ENCODE measurements at regions not wholly inside any gene's neighbourhood (a gene's known extent, or its start where the extent isn't known, plus 50 kb on each side); places are given as distances from the start of the nearest gene placed in this dataset.

GRCh38 chrY:15402451-15402850 lies 878.1 kb downstream of the NLGN4Y start:
- no peak for DNase-seq (ENCODE audit: low read depth)

- no peak for DNase-seq (ENCODE audit: low read depth)
These were observed 880.2 kb downstream of the NLGN4Y start for GRCh38 chrY:15404551-15404950.

- no peak for DNase-seq (ENCODE audit: low read depth)
These were observed 890.8 kb downstream of the NLGN4Y start for GRCh38 chrY:15415165-15415564.

- no peak for DNase-seq (ENCODE audit: low read depth)
These were observed 894.3 kb downstream of the NLGN4Y start for GRCh38 chrY:15418613-15419012.

GRCh38 chrY:15424665-15425132 lies 900.4 kb downstream of the NLGN4Y start:
- DNase-seq (ENCODE audit: low read depth), result no peak

- DNase-seq (ENCODE audit: low read depth), result no peak
These were observed 915.8 kb downstream of the NLGN4Y start for GRCh38 chrY:15440021-15440695.

GRCh38 chrY:15440696-15441408 lies 916.5 kb downstream of the NLGN4Y start:
- no peak for DNase-seq (ENCODE audit: low read depth)

GRCh38 chrY:15441878-15442277 lies 917.5 kb downstream of the NLGN4Y start:
- DNase-seq (ENCODE audit: low read depth), result no peak

GRCh38 chrY:15445871-15446270 lies 921.5 kb downstream of the NLGN4Y start:
- no peak for DNase-seq (ENCODE audit: low read depth)

GRCh38 chrY:15446861-15447260 lies 922.5 kb downstream of the NLGN4Y start:
- no peak for DNase-seq (ENCODE audit: low read depth)

- DNase-seq (ENCODE audit: low read depth), result no peak
These were observed 923.6 kb downstream of the NLGN4Y start for GRCh38 chrY:15447959-15448358.

GRCh38 chrY:15455133-15455937 lies 931.0 kb downstream of the NLGN4Y start:
- no peak for DNase-seq (ENCODE audit: low read depth)

GRCh38 chrY:15455980-15456469 lies 931.7 kb downstream of the NLGN4Y start:
- no peak for DNase-seq (ENCODE audit: low read depth)

GRCh38 chrY:15456491-15456890 lies 932.2 kb downstream of the NLGN4Y start:
- DNase-seq (ENCODE audit: low read depth), result no peak

- no peak for DNase-seq (ENCODE audit: low read depth)
These were observed 933.4 kb downstream of the NLGN4Y start for GRCh38 chrY:15457682-15458081.

GRCh38 chrY:15458426-15458825 lies 934.1 kb downstream of the NLGN4Y start:
- DNase-seq (ENCODE audit: low read depth), result no peak

GRCh38 chrY:15465880-15466279 lies 941.6 kb downstream of the NLGN4Y start:
- DNase-seq (ENCODE audit: low read depth), result no peak

- DNase-seq (ENCODE audit: low read depth), result no peak
These were observed 942.6 kb downstream of the NLGN4Y start for GRCh38 chrY:15466891-15467290.

GRCh38 chrY:15468091-15468490 lies 943.8 kb downstream of the NLGN4Y start:
- no peak for DNase-seq (ENCODE audit: low read depth)

- DNase-seq (ENCODE audit: low read depth), result no peak
These were observed 947.0 kb downstream of the NLGN4Y start for GRCh38 chrY:15471371-15471770.

- no peak for DNase-seq (ENCODE audit: low read depth)
These were observed 954.1 kb downstream of the NLGN4Y start for GRCh38 chrY:15478348-15478963.

GRCh38 chrY:15500536-15500935 lies 976.2 kb downstream of the NLGN4Y start:
- DNase-seq (ENCODE audit: low read depth), result no peak
